Activated T-cell treated with anti-CD3 and anti-CD28 coated beads, Interleukin-2, amount 50 U/mL, for 24 hours (primary cell): ENCODE measurements at regions not wholly inside any gene's neighbourhood (a gene's known extent, or its start where the extent isn't known, plus 50 kb on each side); places are given as distances from the start of the nearest gene placed in this dataset.

Experiments
- DNase-seq: peaks from one replicate; pipeline ENCODE4 v3.0.0-alpha.2; 2020
- H3K27ac Mint-ChIP-seq: 2 replicates; pipeline ENCODE4 v1.8.0; 2020; ENCODE audit warnings: mild to moderate bottlenecking, mixed read lengths
- H3K27me3 Mint-ChIP-seq: 2 replicates; pipeline ENCODE4 v1.8.0; 2020; ENCODE audit warnings: mixed read lengths
- H3K36me3 Mint-ChIP-seq: 2 replicates; pipeline ENCODE4 v1.8.0; 2020; ENCODE audit warnings: low read depth, mixed read lengths
- H3K4me1 Mint-ChIP-seq: 2 replicates; pipeline ENCODE4 v1.8.0; 2020; ENCODE audit warnings: low read depth, mixed read lengths
- H3K4me3 Mint-ChIP-seq: 2 replicates; pipeline ENCODE4 v1.8.0; 2020; ENCODE audit warnings: mild to moderate bottlenecking, moderate library complexity, mixed read lengths
- H3K9me3 Mint-ChIP-seq: 2 replicates; pipeline ENCODE4 v1.8.0; 2020; ENCODE audit warnings: mixed read lengths

GRCh38 chr3:190210608-190211007, 89.9 kb upstream of the P3H2 start:
- DNase-seq: no peak
- no peak overlapping the region for H3K4me3 Mint-ChIP-seq

GRCh38 chr3:190209533-190209932, 88.8 kb upstream of the P3H2 start:
- Mint-ChIP-seq H3K4me3 (no peak overlapping the region), H3K27me3 (peaks cover 12% of the 10 kb centered on the region), H3K36me3 (no peaks in the 10 kb centered on the region), H3K4me1 (peaks cover 13% of the 10 kb centered on the region), H3K9me3 (peaks cover 6% of the 10 kb centered on the region), H3K27ac (no peak overlapping the region)
- DNase-seq: no peak

More at GRCh38 chr3:190210608-190211007, 89.9 kb upstream of the P3H2 start:
- Mint-ChIP-seq H3K9me3 (peaks cover 6% of the 10 kb centered on the region), H3K4me1 (peaks cover 8% of the 10 kb centered on the region), H3K27ac (no peak overlapping the region), H3K36me3 (no peaks in the 10 kb centered on the region), H3K27me3 (peaks cover 8% of the 10 kb centered on the region)

DNA sequence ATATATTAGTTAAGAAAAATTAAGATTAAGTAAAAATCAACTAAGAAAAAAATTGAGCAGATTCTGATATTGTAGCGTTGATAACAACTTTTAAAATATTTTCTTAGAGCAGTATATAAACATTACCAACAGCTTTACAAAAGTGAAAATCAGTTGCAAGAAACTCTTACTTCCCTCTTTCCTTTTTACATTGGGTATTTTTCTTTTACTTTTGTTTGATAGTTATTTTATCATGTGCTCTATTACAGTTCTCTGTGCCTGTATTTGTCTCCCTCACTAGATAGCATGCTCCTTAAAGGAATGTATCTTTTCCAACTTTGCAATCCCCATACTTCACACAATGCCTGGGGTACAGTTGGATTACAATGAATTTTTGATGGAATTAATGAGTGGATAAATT, 87.5 kb upstream of the P3H2 start:
- Mint-ChIP-seq H3K9me3 (peaks cover 6% of the 10 kb centered on the region), H3K27me3 (peaks cover 23% of the 10 kb centered on the region), H3K36me3 (no peaks in the 10 kb centered on the region), H3K27ac (no peak overlapping the region), H3K4me1 (peaks cover 13% of the 10 kb centered on the region), H3K4me3 (no peak overlapping the region)
- no peak for DNase-seq

GRCh38 chr3:190205739-190206138, 85.0 kb upstream of the P3H2 start:
- no peaks in the 10 kb centered on the region for H3K9me3 Mint-ChIP-seq
- H3K4me1 Mint-ChIP-seq: peaks cover 16% of the 10 kb centered on the region
- H3K4me3 Mint-ChIP-seq: no peak overlapping the region
- no peaks in the 10 kb centered on the region for H3K36me3 Mint-ChIP-seq
- H3K27me3 Mint-ChIP-seq: peaks cover 28% of the 10 kb centered on the region
- H3K27ac Mint-ChIP-seq: peak overlapping the region; percentile 6
- no peak for DNase-seq

DNA sequence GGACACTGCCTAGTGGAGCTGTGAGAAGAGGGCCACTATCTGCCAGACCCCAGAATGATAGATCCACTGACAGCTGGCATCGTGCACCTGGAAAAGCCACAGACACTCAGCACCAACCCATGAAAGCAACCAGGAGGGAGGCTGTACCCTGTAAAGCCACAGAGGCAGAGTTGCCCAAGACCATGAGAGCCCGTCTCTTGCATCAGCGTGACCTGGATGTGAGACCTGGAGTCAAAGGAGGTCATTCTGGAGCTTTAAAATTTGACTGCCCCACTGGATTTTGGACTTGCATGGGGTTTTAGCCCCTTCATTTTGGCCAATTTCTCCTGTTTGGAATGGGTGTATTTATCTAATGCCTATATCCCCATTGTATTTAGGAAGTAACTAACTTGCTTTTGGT, 83.5 kb upstream of the P3H2 start:
- Mint-ChIP-seq H3K9me3 (no peaks in the 10 kb centered on the region), H3K36me3 (no peaks in the 10 kb centered on the region), H3K4me1 (peaks cover 16% of the 10 kb centered on the region), H3K27ac (no peak overlapping the region), H3K4me3 (no peak overlapping the region), H3K27me3 (peaks cover 28% of the 10 kb centered on the region)
- no peak for DNase-seq

- Mint-ChIP-seq H3K36me3 (no peaks in the 10 kb centered on the region), H3K4me1 (peaks cover 5% of the 10 kb centered on the region), H3K27me3 (peaks cover 5% of the 10 kb centered on the region), H3K4me3 (no peak overlapping the region), H3K9me3 (no peaks in the 10 kb centered on the region), H3K27ac (no peak overlapping the region)
- no peak for DNase-seq
Observed at GRCh38 chr3:190197346-190197763, 76.7 kb upstream of the P3H2 start.

DNA sequence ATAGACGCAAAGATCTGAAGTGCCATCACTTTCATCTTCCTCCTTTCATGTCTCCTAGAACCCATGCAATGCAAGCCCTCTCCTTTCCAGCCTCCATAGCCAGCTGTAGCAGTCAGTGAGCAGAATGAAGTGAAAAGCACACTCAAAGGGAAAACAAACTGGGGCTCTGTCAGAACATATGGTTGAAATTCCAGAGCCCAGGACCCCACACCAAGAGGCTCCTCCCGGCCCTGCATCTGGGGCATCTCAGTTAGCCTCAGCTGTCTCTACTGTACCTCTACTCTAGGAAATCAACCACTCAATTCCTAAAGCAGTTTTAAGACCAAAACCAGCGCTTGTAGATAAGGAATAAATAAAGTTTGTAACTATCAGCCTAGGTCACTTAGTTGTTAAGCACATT, 73.8 kb upstream of the P3H2 start:
- DNase-seq: no peak
- Mint-ChIP-seq H3K9me3 (no peaks in the 10 kb centered on the region), H3K4me3 (no peak overlapping the region), H3K4me1 (peaks cover 3% of the 10 kb centered on the region), H3K27me3 (peaks cover 8% of the 10 kb centered on the region), H3K36me3 (no peaks in the 10 kb centered on the region), H3K27ac (no peak overlapping the region)

DNA sequence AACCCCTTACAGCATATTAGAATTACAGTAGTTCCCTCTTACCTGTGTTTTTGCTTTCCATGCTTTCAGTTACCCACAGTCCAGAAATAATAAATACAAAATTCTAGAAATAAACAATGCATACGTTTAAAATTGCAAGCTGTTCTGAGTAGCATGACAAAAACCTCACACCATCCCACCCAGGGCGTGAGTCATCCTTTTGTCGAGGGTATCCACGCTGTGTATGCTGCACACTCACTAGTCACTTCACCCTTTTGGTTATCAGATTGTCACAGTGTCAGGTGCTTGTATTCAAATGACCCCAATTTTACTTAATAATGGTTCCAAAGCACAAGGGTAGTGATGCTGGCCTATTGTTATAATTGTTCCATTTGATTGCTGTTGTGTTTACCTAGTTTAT, 72.5 kb upstream of the P3H2 start:
- Mint-ChIP-seq H3K27me3 (peaks cover 8% of the 10 kb centered on the region), H3K27ac (no peak overlapping the region), H3K4me1 (peaks cover 3% of the 10 kb centered on the region), H3K9me3 (no peaks in the 10 kb centered on the region), H3K4me3 (no peak overlapping the region), H3K36me3 (no peaks in the 10 kb centered on the region)
- DNase-seq: no peak

DNA sequence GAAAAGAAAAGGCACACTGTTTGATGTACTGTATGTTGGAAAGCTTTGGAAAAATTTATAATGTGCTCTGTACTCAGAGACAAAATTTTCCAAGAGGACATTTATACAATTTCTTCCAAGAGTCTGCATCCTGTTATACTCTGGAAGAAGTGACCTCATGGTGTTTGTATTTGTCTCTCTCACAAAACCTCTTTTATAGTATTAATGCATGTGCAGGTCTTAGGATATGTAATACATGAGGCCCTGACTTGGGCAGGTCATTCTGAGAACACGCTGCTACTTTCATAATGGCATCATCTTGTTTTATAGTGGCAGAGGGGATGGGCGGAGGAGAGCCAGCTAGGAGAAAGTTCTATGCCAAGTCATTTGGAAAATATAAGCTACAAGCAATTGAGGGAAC, 72.0 kb upstream of the P3H2 start:
- Mint-ChIP-seq H3K4me3 (no peak overlapping the region), H3K27ac (no peak overlapping the region), H3K27me3 (peaks cover 8% of the 10 kb centered on the region), H3K9me3 (no peaks in the 10 kb centered on the region), H3K4me1 (peaks cover 3% of the 10 kb centered on the region), H3K36me3 (no peaks in the 10 kb centered on the region)
- DNase-seq: no peak

GRCh38 chr3:190192087-190192486, 71.4 kb upstream of the P3H2 start:
- Mint-ChIP-seq H3K4me3 (no peak overlapping the region), H3K27ac (no peak overlapping the region), H3K4me1 (peaks cover 3% of the 10 kb centered on the region), H3K36me3 (no peaks in the 10 kb centered on the region), H3K27me3 (peaks cover 8% of the 10 kb centered on the region), H3K9me3 (no peaks in the 10 kb centered on the region)
- no peak for DNase-seq

DNA sequence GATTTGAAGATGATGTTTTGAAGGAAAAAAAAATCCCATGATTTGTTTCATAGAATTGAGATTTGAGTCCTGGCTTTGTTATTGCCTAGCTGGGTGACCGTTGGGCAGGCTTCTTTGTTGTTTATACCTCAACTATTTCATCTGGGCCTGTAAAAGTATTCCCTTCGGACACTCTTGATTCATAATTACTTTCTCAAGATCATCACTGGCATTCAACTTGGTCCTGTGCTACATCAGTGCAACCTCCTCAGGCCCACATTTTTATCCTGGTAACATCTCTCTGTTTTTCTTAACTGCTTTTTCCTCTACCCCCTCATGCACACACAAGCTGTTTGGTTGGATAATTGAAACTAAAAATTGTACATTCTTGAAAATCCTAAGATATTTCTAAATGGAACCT, 67.5 kb upstream of the P3H2 start:
- Mint-ChIP-seq H3K27ac (no peak overlapping the region), H3K4me1 (peaks cover 3% of the 10 kb centered on the region)

DNA sequence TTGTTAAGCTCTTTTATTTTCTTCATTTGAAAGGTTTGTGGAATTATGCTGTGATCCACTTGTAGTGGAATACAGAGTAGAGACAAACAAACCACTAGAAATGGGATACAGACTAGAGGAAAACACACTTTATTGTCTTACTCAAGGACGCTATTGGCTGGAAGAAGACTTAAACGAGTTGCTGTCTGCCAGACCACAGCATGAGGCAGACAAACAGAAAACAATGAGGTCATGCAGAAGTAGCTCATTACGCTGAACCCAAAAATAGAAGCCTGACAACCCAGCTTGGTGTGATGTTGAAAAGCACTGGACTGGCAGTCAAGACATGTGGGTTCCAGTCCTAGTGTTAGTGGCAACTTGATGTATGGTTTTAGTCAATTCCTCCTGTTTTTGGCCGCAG, 62.4 kb upstream of the P3H2 start:
- Mint-ChIP-seq H3K4me1 (no peaks in the 10 kb centered on the region), H3K4me3 (no peak overlapping the region), H3K27me3 (no peaks in the 10 kb centered on the region), H3K36me3 (no peaks in the 10 kb centered on the region), H3K27ac (no peak overlapping the region), H3K9me3 (no peaks in the 10 kb centered on the region)
- DNase-seq: no peak

More for the DNA sequence above, 67.5 kb upstream of the P3H2 start:
- Mint-ChIP-seq H3K27me3 (peaks cover 3% of the 10 kb centered on the region), H3K9me3 (no peaks in the 10 kb centered on the region), H3K36me3 (no peaks in the 10 kb centered on the region), H3K4me3 (no peak overlapping the region)
- DNase-seq: no peak

- no peak overlapping the region for H3K4me3 Mint-ChIP-seq
- no peaks in the 10 kb centered on the region for H3K9me3 Mint-ChIP-seq
- no peaks in the 10 kb centered on the region for H3K4me1 Mint-ChIP-seq
- DNase-seq: no peak
- H3K36me3 Mint-ChIP-seq: no peaks in the 10 kb centered on the region
- no peaks in the 10 kb centered on the region for H3K27me3 Mint-ChIP-seq
- no peak overlapping the region for H3K27ac Mint-ChIP-seq
Observed at GRCh38 chr3:190182418-190183043, 61.8 kb upstream of the P3H2 start.

DNA sequence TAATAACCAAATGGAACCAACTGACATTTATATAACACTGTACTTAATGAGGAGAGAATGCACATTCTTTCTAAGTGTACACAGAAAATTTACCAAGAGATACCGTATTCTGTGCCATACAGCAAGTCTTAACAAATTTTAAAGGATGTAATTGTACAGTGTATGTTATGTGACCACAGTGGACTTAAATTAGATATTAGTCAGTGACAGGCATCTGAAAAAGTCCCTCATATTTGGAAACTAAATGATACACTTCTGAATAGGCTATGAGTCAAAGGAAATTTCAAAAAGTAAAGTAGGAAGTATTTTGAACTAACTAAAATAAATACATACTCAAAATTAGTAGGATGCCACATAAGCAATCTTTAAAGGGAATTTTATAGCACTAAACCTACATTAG, 59.6 kb upstream of the P3H2 start:
- Mint-ChIP-seq H3K27me3 (peaks cover 10% of the 10 kb centered on the region), H3K4me3 (no peak overlapping the region), H3K27ac (no peak overlapping the region), H3K9me3 (no peaks in the 10 kb centered on the region), H3K36me3 (no peaks in the 10 kb centered on the region), H3K4me1 (peaks cover 2% of the 10 kb centered on the region)
- no peak for DNase-seq

- no peak overlapping the region for H3K27ac Mint-ChIP-seq
- H3K4me1 Mint-ChIP-seq: peaks cover 2% of the 10 kb centered on the region
- H3K9me3 Mint-ChIP-seq: no peaks in the 10 kb centered on the region
- DNase-seq: no peak
- no peaks in the 10 kb centered on the region for H3K36me3 Mint-ChIP-seq
- H3K4me3 Mint-ChIP-seq: no peak overlapping the region
- H3K27me3 Mint-ChIP-seq: peaks cover 13% of the 10 kb centered on the region
Observed at GRCh38 chr3:190178779-190179178, 58.1 kb upstream of the P3H2 start.
